Muscle of arm (tissue), 1 donor: ENCODE measurements at regions not wholly inside any gene's neighbourhood (a gene's known extent, or its start where the extent isn't known, plus 50 kb on each side); places are given as distances from the start of the nearest gene placed in this dataset.
A peak's percentile ranks its signal among the peaks of the same experiment; 100 is the strongest.
"Not testable (repeated sequence)": the region's sequence is repeated elsewhere in the genome, so short reads cannot be mapped to it uniquely, and the experiment has no call there.

ENCODE experiments used
- DNase-seq: peaks from one replicate; pipeline ENCODE4 v3.0.0-alpha.2; 2013

DNA sequence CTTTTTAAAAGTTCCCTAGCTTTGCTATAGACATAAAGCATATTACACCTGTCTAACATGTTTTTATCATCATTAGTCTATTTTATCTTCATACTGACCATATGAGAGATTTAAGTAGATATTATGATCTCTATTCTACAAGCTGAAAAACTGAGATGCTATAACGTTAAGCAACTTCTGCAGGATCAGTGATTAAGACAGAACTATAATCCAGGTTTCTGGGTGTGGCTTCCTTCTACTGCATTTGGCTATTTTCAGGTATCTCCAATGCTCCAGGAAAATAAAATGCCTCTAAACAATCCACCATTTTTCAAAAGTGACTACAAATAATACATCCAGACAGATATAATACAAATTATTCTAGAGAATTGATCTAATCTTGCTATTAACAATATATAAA is 53.4 kb downstream of the RGS2 start:
- no peak for DNase-seq

DNA sequence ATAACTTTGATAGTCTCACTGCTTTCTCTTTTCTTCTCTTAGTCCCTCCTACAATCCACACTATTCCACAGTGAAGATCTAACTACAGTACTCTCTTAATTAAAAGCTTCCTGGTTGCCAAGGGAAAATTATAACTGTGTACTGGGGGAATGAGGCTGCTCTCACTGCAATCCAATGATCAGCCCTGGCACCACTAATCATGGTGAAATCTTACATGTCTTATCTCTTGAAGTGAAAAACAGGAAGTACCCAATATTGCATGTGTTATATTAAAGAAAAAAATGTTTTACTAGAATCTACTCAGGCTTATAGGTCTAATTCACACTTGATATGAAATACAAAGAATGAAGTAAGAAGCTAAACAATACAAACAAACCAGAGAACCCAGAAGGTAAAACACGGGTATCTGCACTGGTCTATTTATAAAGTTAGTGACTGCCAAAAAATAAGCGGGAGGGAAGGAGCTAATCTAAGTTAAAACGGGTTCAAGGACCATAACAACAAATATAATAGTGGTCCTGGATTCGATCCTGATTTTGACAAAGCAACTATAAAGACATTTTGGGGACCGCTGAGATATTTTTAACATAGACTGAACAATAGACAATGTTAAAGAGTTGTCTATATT is 57.5 kb downstream of the RGS2 start:
- no peak for DNase-seq

- DNase-seq = no peak
These were observed 58.3 kb downstream of the RGS2 start for GRCh38 chr1:192867180-192867579.

GRCh38 chr1:192869308-192869940 is 60.6 kb downstream of the RGS2 start:
- no peak for DNase-seq

GRCh38 chr1:192872010-192872409 is 63.2 kb downstream of the RGS2 start:
- DNase-seq = no peak

DNA sequence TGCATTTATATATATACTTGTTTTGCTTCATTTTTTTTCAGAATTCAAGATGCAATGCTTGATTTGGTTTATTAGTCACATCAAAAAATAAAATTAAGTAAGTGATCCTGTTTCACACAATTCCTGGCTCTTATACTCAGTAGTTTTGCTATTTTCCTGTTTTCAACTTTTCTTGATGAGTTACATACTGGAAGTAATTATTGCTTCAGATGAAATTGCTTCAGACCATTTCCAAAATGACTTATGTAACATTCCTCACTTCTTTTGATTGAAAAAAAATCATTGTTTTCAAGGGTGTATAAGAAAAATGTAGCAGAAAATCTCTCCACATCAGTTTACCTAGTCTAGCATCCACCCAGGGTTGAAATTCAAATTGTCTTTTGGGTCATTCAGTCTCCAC is 65.0 kb downstream of the RGS2 start:
- no peak for DNase-seq

- DNase-seq = no peak
These were observed 67.8 kb downstream of the RGS2 start for GRCh38 chr1:192876633-192877032.

GRCh38 chr1:192877283-192877886 is 68.5 kb downstream of the RGS2 start:
- no peak for DNase-seq

GRCh38 chr1:192878249-192878648 is 69.4 kb downstream of the RGS2 start:
- DNase-seq = peak; percentile 11

GRCh38 chr1:192879406-192879805 is 70.6 kb downstream of the RGS2 start:
- no peak for DNase-seq

GRCh38 chr1:192880231-192880630 is 71.4 kb downstream of the RGS2 start:
- no peak for DNase-seq

DNA sequence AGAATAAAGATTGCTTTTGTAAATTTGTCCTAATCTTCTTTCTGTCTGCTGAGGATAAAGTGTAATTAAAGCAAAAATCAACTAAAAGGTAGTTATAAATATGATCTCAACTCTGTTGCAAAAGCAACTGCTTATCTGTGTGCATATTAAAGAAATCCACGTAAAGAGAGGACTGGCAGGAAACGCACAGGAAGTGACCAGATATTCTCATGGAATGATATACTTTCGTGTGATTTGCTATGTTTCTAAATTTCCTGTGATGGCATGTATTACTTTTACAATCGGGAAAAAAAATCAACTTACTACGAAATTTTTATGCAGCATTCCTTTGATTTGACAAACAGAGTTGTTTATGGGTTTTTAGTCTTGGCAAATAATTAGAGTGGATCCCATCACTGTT is 75.4 kb downstream of the RGS2 start:
- no peak for DNase-seq

GRCh38 chr1:192885387-192885786 is 76.5 kb downstream of the RGS2 start:
- not testable (repeated sequence) for DNase-seq

DNA sequence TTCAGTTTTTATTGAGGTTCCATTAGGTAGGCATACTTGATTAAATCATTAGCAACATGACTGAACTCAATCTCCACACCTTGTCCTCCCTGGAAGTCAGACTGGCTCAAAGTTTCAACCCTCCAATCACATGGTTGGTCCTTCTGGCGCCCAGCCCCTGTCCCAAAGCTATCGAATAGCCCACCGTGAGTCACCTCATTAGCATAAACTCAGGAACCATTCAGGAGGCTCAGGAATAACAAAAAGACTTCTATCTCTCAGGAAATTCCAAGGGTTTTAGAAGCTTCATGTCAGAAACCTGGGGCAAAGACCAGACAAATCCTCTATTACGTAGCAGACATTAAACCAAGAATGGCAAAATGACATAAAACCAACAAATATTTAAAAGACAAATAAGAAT is 78.6 kb downstream of the RGS2 start:
- no peak for DNase-seq

GRCh38 chr1:192888574-192888973 is 79.7 kb downstream of the RGS2 start:
- DNase-seq = no peak

DNA sequence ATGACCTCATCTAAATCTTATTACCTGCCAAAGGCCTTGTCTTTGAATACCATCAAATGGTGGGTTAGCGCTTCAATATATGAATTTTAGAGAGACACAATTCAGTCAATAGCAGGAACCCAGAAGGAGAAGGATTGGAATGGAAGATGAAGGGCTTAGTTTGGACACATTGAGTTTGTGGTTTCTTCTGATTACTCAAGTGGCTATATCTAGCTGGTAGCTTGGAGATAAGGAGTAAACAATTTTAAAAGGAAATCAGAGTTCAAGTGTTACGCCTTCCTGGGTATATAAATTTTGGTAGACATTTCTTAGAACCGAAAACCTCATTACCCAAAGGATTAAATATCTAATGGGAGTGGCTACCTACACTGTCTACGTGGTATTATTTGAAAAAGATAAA is 80.2 kb downstream of the RGS2 start:
- DNase-seq = no peak

GRCh38 chr1:192890134-192890533 is 81.3 kb downstream of the RGS2 start:
- no peak for DNase-seq

- no peak for DNase-seq
These were observed 84.1 kb downstream of the RGS2 start for GRCh38 chr1:192892934-192893333.

- not testable (repeated sequence) for DNase-seq
These were observed 86.6 kb downstream of the RGS2 start for GRCh38 chr1:192895487-192895886.

GRCh38 chr1:192896376-192896775 is 87.5 kb downstream of the RGS2 start:
- no peak for DNase-seq

DNA sequence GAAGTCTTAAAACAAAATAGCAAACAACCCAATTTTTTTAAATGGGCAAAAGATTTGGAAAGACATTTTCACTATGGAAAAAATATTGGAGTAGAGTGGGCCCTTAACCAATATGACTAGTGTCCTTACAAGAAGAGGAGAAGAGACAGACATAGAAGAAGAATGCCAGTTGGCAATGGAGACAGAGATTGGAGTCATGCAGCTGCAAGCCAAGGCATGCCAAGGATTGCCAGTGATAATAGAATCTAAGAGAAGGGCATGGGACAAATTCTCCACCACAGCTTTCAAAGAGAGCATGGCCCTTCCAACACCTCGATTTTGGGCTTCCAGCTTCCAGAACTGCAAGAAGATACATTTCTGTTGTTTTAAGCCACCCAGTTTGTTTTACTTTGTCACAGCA is 92.7 kb downstream of the RGS2 start:
- DNase-seq = no peak

DNA sequence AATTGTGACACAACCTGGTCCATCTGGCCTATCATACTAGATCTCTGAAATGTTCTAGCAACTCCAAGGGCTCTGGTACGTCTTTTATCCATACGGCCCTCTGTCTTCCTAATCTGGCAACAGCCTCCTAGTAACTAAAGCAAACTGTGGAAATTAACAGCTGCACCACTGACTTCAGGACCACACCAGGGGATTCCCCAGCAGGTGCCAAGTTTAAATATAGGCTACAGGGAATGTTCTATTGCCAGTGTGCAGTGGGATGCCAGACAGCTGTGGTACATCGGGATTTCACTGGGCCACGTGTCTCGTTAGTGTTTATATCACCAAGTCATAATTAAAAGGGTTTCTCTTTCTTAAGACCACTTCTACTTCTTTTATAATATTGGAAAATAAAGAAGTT is 94.3 kb downstream of the RGS2 start:
- peak; percentile 44 for DNase-seq

- peak; percentile 23 for DNase-seq
These were observed 95.6 kb downstream of the RGS2 start for GRCh38 chr1:192904438-192904895.

- no peak for DNase-seq
These were observed 96.2 kb downstream of the RGS2 start for GRCh38 chr1:192905049-192905448.
